VCaP (cell line): ENCODE measurements at regions not wholly inside any gene's neighbourhood (a gene's known extent, or its start where the extent isn't known, plus 50 kb on each side); places are given as distances from the start of the nearest gene placed in this dataset.
"Not testable (repeated sequence)": the region's sequence is repeated elsewhere in the genome, so short reads cannot be mapped to it uniquely, and the experiment has no call there.

ENCODE experiments used
- H3K27ac ChIP-seq: fragments of 450-650 bp; 2 replicates; pipeline ENCODE4 v1.5.1; 2017
- TF ChIP-seq, protein P1 (sequence below): fragments of 450-650 bp; conservative IDR thresholded peaks from 2 replicates; pipeline ENCODE4 v1.5.1; 2017; ENCODE audit warnings: mild to moderate bottlenecking, moderate library complexity

DNA sequence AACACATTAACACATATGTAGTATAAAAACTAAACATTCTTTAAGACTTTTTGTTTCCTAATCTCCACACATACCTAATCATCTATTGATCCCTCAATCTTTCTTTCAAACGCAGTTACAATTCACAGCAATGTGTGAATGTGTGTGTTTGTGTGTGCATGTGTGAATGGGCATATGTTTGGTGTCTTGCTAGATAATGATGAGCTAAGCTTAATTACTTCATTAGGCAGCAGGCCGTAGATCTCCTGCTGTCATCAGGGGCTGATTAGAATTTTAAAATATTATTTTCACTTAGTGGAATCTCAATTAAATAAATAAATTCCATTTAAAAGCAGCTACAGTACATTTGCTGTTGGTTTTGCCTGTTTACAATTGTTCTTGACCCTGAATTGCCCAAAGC lies 187.8 kb upstream of the LHX8 start:
- TF ChIP-seq, protein P1, sequence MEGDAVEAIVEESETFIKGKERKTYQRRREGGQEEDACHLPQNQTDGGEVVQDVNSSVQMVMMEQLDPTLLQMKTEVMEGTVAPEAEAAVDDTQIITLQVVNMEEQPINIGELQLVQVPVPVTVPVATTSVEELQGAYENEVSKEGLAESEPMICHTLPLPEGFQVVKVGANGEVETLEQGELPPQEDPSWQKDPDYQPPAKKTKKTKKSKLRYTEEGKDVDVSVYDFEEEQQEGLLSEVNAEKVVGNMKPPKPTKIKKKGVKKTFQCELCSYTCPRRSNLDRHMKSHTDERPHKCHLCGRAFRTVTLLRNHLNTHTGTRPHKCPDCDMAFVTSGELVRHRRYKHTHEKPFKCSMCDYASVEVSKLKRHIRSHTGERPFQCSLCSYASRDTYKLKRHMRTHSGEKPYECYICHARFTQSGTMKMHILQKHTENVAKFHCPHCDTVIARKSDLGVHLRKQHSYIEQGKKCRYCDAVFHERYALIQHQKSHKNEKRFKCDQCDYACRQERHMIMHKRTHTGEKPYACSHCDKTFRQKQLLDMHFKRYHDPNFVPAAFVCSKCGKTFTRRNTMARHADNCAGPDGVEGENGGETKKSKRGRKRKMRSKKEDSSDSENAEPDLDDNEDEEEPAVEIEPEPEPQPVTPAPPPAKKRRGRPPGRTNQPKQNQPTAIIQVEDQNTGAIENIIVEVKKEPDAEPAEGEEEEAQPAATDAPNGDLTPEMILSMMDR: no peak
- H3K27ac ChIP-seq: no peak overlapping the region

DNA sequence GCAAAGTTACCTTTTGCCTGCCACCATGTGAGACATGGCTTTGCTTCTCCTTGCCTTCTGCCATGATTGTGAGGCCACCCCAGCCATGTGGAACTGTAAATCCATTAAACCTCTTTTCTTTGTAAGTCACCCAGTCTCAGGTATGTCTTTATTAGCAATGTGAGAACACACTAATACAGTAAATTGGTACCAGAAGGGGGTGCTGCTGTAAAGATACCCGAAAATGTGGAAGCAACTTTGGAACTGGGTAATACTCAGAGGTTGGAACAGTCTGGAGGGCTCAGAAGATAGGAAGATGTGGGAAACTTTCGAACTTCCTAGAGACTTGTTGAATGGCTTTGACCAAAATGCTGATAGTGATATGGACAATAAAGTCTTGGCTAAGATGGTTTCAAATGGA lies 184.8 kb upstream of the LHX8 start:
- not testable (repeated sequence) for H3K27ac ChIP-seq

GRCh38 chr1:74951981-74952380 lies 182.2 kb upstream of the LHX8 start:
- H3K27ac ChIP-seq: not testable (repeated sequence)

- H3K27ac ChIP-seq: no peak overlapping the region
- TF ChIP-seq, protein P1: no peak
These were observed 181.4 kb upstream of the LHX8 start for GRCh38 chr1:74952786-74953185.

DNA sequence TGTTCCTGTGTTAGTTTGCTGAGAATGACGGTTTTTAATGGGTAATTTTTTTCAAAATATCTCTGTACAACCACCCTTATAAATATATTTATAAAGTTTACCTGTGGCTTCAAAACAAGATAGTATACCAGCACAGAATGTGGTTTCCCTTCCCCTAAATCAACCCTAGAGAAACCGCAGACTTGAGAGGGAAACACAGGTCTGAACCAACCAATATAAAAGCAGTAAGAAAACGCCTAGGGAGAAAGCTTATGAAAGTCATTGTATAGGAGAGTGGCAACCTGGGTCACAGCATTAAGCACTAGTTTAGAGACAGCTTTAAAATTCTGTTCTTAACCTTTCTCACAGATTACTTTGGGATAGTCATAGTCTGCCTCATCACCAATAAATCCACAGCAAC lies 180.6 kb upstream of the LHX8 start:
- TF ChIP-seq, protein P1: no peak
- H3K27ac ChIP-seq: no peak overlapping the region

- TF ChIP-seq, protein P1: no peak
- no peak overlapping the region for H3K27ac ChIP-seq
These were observed 171.1 kb upstream of the LHX8 start for GRCh38 chr1:74963120-74963519.

DNA sequence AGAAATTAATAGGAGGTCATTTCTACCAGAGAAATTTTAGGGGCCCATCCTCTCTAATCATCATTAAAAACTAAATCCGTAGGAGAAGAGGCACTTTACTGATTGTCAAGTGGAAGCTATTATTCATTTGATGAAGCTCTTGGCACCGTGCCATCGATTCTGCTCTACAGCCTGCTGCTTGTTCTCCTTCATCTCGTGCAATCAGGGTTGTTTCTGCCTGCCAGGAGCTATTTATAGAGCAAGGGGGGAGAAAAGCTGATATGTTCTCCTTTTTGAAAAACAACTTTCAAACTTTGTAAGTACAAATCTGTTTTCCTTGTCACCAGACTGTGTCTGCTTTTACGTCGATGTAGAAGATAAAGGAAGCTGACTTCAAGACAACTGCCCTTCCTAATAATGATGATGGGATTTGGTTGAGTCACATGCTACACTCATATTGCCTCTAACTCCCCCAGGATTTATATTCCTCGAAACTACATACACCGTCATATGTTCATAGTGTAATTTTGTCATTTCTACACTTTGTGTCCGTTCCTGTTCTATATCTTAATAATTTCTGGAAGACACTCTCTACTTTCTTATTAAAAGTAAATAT lies 169.6 kb upstream of the LHX8 start:
- H3K27ac ChIP-seq: no peak overlapping the region

DNA sequence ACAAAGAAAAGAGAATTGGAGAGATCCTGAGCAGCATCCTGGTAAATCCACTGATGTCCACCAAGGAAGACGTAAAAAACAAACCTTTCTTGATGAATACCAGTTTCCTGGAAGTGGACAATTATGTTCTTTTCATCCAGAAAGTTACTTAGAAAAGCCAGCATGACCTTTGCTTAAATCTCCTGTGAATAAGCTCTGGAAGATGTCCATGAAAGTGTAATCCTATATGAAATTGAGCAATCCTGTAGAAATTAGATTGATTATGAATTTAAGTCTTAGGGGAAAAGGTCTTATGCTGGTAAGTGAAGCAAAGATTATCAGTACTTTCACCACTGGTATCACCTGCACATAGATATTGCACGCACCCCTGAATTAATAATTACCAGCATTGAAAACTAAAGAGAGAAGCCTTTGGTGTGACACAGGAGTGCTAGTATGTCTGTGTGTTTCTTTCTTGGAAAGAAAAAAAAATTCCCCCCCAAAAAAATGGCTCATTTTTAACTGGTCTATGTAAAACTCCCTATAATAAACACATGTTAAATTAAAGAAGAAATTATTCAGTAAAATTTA lies 164.5 kb upstream of the LHX8 start:
- no peak overlapping the region for H3K27ac ChIP-seq
- TF ChIP-seq, protein P1: no peak

More for the DNA sequence above, 169.6 kb upstream of the LHX8 start:
- TF ChIP-seq, protein P1: no peak
